ENCODE measurements at regions not wholly inside any gene's neighbourhood (a gene's known extent, or its start where the extent isn't known, plus 50 kb on each side); places are given as distances from the start of the nearest gene placed in this dataset.

DNA sequence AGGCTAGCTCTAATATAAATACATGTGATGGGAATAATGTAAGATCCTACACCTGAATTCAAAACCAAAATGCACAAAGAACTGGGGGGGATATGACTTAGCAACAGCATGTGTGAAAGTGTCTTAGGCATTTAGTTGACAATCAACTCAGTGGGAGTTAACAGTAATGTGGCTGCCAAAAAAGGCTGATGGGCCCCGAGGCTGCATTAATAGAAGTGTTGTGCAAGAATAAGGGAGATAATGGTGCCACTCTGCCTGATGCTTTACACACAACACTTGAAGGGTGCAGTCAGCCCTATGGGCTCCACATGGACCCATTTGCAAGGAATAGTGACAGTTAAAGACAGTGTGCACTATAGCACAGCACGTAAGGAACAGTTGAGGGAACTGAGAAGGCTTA, 649.4 kb upstream of the ZEB2 start:
- Histone ChIP-seq H3K4me1 (ENCODE audit: insufficient read depth, poor library complexity, severe bottlenecking) (no peaks in the 10 kb centered on the region), H3K4me3 (ENCODE audit: severe bottlenecking) (no peak overlapping the region), H3K9me3 (ENCODE audit: severe bottlenecking) (no peaks in the 10 kb centered on the region), H3K27me3 (ENCODE audit: insufficient read depth, poor library complexity, severe bottlenecking) (no peaks in the 10 kb centered on the region), H3K27ac (ENCODE audit: poor library complexity, severe bottlenecking) (no peak overlapping the region), H3K36me3 (ENCODE audit: low read depth) (no peaks in the 10 kb centered on the region)
- ATAC-seq (ENCODE audit: low read depth) (no peak), DNase-seq (ENCODE audit: low spot score) (no peak)
- TF ChIP-seq, protein P1, sequence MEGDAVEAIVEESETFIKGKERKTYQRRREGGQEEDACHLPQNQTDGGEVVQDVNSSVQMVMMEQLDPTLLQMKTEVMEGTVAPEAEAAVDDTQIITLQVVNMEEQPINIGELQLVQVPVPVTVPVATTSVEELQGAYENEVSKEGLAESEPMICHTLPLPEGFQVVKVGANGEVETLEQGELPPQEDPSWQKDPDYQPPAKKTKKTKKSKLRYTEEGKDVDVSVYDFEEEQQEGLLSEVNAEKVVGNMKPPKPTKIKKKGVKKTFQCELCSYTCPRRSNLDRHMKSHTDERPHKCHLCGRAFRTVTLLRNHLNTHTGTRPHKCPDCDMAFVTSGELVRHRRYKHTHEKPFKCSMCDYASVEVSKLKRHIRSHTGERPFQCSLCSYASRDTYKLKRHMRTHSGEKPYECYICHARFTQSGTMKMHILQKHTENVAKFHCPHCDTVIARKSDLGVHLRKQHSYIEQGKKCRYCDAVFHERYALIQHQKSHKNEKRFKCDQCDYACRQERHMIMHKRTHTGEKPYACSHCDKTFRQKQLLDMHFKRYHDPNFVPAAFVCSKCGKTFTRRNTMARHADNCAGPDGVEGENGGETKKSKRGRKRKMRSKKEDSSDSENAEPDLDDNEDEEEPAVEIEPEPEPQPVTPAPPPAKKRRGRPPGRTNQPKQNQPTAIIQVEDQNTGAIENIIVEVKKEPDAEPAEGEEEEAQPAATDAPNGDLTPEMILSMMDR (IDR thresholded peaks at IDR 0.05; ENCODE audit: poor library complexity, severe bottlenecking) = no peak

DNA sequence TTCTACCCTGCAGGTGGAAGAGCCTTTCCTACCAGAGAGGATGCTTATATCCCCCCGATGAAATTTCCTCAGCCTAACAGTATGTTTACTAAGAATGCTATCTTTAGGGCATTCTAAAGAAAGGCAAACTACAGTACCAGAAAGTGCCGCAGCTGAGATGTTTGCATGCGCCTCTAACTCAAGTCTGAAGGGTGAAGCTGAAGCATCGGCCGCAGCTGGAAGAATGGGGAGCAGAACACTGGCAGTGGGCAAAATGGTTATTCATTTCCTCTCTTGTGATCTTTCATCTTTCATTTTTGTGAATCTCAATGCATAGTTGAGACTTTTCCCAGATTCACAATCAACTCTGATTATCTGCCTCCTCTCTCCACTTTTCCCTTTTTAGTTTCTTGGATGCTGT, 648.2 kb upstream of the ZEB2 start:
- no peaks in the 10 kb centered on the region for H3K4me1 ChIP-seq (ENCODE audit: insufficient read depth, poor library complexity, severe bottlenecking)
- no peak overlapping the region for H3K4me3 ChIP-seq (ENCODE audit: severe bottlenecking)
- H3K27ac ChIP-seq (ENCODE audit: poor library complexity, severe bottlenecking) = no peak overlapping the region
- no peaks in the 10 kb centered on the region for H3K9me3 ChIP-seq (ENCODE audit: severe bottlenecking)
- ATAC-seq (ENCODE audit: low read depth) (no peak), DNase-seq (ENCODE audit: low spot score) (no peak)
- no peaks in the 10 kb centered on the region for H3K27me3 ChIP-seq (ENCODE audit: insufficient read depth, poor library complexity, severe bottlenecking)
- TF ChIP-seq, protein P1 (IDR thresholded peaks at IDR 0.05; ENCODE audit: poor library complexity, severe bottlenecking) = no peak
- H3K36me3 ChIP-seq (ENCODE audit: low read depth) = no peaks in the 10 kb centered on the region

DNA sequence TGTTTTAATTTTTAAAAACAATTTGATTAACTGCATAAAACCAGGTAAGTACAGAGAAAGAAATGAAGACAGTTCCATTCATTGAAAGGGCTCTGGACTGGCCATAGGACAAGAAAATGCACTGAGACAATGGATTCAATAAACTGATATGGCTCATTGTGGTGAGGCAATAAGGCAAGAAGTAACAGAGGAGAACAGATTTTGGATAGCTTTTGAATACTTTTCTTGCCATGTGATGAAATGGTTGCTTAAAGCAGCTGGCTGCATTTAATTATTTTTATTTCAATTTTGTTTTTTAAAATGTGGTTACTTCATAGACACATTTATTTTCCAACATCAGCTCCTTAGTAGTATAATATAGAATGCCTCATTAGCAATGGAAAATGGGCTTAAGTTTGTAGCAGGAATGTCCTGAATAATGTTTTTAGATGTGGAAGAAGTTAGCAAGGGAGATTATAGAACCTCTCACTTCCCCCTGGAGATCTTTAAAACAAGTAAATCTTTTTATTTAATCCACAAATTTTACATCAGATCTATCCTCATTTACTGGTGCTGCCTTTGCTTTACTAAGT, 646.9 kb upstream of the ZEB2 start:
- H3K36me3 ChIP-seq (ENCODE audit: low read depth) = no peaks in the 10 kb centered on the region

DNA sequence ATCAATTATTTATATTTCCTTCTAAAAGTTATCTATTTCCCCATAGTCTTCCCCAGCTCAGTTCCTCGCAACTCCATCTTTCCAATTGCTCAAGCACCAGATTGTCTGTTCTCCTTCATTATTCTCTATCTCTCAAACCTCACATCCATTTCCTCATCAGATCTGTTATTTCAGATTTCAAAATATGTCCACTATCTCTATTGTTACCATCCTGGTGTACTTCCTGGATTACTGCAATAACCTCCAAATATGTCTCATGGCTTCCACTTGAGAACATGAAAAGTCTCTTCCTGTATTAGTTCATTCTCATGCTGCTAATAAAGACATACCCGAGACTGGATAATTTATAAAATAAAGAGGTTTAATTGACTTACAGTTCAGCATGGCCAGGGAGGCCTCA, 641.7 kb upstream of the ZEB2 start:
- H3K4me3 ChIP-seq (ENCODE audit: severe bottlenecking) = no peak overlapping the region
- no peak for ATAC-seq (ENCODE audit: low read depth)
- no peaks in the 10 kb centered on the region for H3K36me3 ChIP-seq (ENCODE audit: low read depth)
- H3K4me1 ChIP-seq (ENCODE audit: insufficient read depth, poor library complexity, severe bottlenecking) = peaks cover 10% of the 10 kb centered on the region
- H3K27me3 ChIP-seq (ENCODE audit: insufficient read depth, poor library complexity, severe bottlenecking) = no peaks in the 10 kb centered on the region
- no peak overlapping the region for H3K27ac ChIP-seq (ENCODE audit: poor library complexity, severe bottlenecking)
- TF ChIP-seq, protein P1 (IDR thresholded peaks at IDR 0.05; ENCODE audit: poor library complexity, severe bottlenecking) = no peak
- no peaks in the 10 kb centered on the region for H3K9me3 ChIP-seq (ENCODE audit: severe bottlenecking)
- no peak for DNase-seq (ENCODE audit: low spot score)

More for the DNA sequence above, 646.9 kb upstream of the ZEB2 start:
- Histone ChIP-seq H3K4me1 (ENCODE audit: insufficient read depth, poor library complexity, severe bottlenecking) (no peaks in the 10 kb centered on the region), H3K4me3 (ENCODE audit: severe bottlenecking) (no peak overlapping the region), H3K9me3 (ENCODE audit: severe bottlenecking) (no peaks in the 10 kb centered on the region), H3K27ac (ENCODE audit: poor library complexity, severe bottlenecking) (no peak overlapping the region), H3K27me3 (ENCODE audit: insufficient read depth, poor library complexity, severe bottlenecking) (no peaks in the 10 kb centered on the region)
- ATAC-seq (ENCODE audit: low read depth) = no peak
- TF ChIP-seq, protein P1 (IDR thresholded peaks at IDR 0.05; ENCODE audit: poor library complexity, severe bottlenecking) = no peak
- DNase-seq (ENCODE audit: low spot score) = no peak

DNA sequence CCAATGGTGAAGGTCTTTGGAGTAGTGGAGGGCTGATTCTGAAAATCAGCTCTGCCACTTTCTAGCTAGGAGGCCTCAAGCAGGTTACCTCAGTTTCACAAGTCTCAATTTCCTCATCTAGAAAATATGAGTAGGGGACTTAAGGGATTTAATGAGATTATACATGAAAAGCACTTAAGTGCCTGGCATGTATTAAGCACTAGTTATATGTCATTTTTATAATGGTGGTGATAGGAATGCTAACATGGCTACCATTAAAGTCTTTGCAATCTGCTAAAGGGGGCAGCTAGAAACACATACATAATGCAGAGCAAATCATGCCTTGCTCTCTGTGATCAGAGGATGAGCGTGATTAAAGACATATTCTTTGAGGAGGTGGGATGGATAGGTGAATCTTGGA, 640.9 kb upstream of the ZEB2 start:
- Histone ChIP-seq H3K4me3 (ENCODE audit: severe bottlenecking) (no peak overlapping the region), H3K27me3 (ENCODE audit: insufficient read depth, poor library complexity, severe bottlenecking) (no peaks in the 10 kb centered on the region), H3K4me1 (ENCODE audit: insufficient read depth, poor library complexity, severe bottlenecking) (peaks cover 10% of the 10 kb centered on the region), H3K27ac (ENCODE audit: poor library complexity, severe bottlenecking) (no peak overlapping the region), H3K9me3 (ENCODE audit: severe bottlenecking) (no peaks in the 10 kb centered on the region), H3K36me3 (ENCODE audit: low read depth) (no peaks in the 10 kb centered on the region)
- no peak for ATAC-seq (ENCODE audit: low read depth)
- TF ChIP-seq, protein P1 (IDR thresholded peaks at IDR 0.05; ENCODE audit: poor library complexity, severe bottlenecking) = no peak
- no peak for DNase-seq (ENCODE audit: low spot score)

Data from RWPE2 (cell line).